H9 (cell line): ENCODE measurements at regions not wholly inside any gene's neighbourhood (a gene's known extent, or its start where the extent isn't known, plus 50 kb on each side); places are given as distances from the start of the nearest gene placed in this dataset.

ENCODE experiments used
- DNase-seq: peaks from one replicate; pipeline ENCODE4 v3.0.0-alpha.2; 2017
- H2AFZ ChIP-seq: one replicate; pipeline ENCODE4 v1.6.1; 2013; ENCODE audit warnings: mild to moderate bottlenecking, low read length, control low read depth, moderate library complexity
- H2AK5ac ChIP-seq: 2 replicates; pipeline ENCODE4 v1.6.1; 2013; ENCODE audit warnings: low read length, control low read depth, mixed read lengths; ENCODE audit not compliant: insufficient read length
- H2BK120ac ChIP-seq: one replicate; pipeline ENCODE4 v1.6.1; 2013; ENCODE audit warnings: low read depth, mild to moderate bottlenecking, low read length, control low read depth, inconsistent platforms; ENCODE audit not compliant: poor library complexity, severe bottlenecking
- H2BK12ac ChIP-seq: 2 replicates; pipeline ENCODE4 v1.6.1; 2013; ENCODE audit warnings: low read length, control low read depth, mixed read lengths, low read depth; ENCODE audit not compliant: insufficient read length
- H2BK15ac ChIP-seq: 2 replicates; pipeline ENCODE4 v1.6.1; 2013; ENCODE audit warnings: low read depth, low read length, control low read depth
- H2BK20ac ChIP-seq: one replicate; pipeline ENCODE4 v1.6.1; 2013; ENCODE audit warnings: low read depth, mild to moderate bottlenecking, low read length, control low read depth, inconsistent platforms; ENCODE audit not compliant: poor library complexity, severe bottlenecking
- H2BK5ac ChIP-seq: 2 replicates; pipeline ENCODE4 v1.6.1; 2013; ENCODE audit warnings: low read length, control low read depth, mixed read lengths; ENCODE audit not compliant: insufficient read length
- H3K14ac ChIP-seq: 2 replicates; pipeline ENCODE4 v1.6.1; 2013; ENCODE audit warnings: low read length, control low read depth; ENCODE audit not compliant: insufficient read depth
- H3K18ac ChIP-seq: 2 replicates; pipeline ENCODE4 v1.6.1; 2013; ENCODE audit warnings: low read depth, mild to moderate bottlenecking, mixed read lengths, low read length, control low read depth; ENCODE audit not compliant: insufficient read length
- H3K23ac ChIP-seq: 2 replicates; pipeline ENCODE4 v1.6.1; 2013; ENCODE audit warnings: low read length, control low read depth, mixed read lengths, low read depth; ENCODE audit not compliant: insufficient read length
- H3K23me2 ChIP-seq: 2 replicates; pipeline ENCODE4 v1.6.1; 2013; ENCODE audit warnings: low read depth, mild to moderate bottlenecking, mixed read lengths, low read length, control low read depth; ENCODE audit not compliant: insufficient read length, poor library complexity, severe bottlenecking
- H3K27ac ChIP-seq: 2 replicates; pipeline ENCODE4 v1.5.1; 2013; ENCODE audit warnings: low read length, control low read depth, mixed read lengths, low read depth; ENCODE audit not compliant: insufficient read length
- H3K27me3 ChIP-seq: 2 replicates; pipeline ENCODE4 v1.6.1; 2013; ENCODE audit warnings: low read length, control low read depth, inconsistent platforms; ENCODE audit not compliant: insufficient read depth
- H3K4ac ChIP-seq: 2 replicates; pipeline ENCODE4 v1.6.1; 2013; ENCODE audit warnings: low read depth, mild to moderate bottlenecking, control low read depth, inconsistent platforms, low read length, moderate library complexity
- H3K4me1 ChIP-seq: 2 replicates; pipeline ENCODE4 v1.6.1; 2013; ENCODE audit warnings: low read length, control low read depth, inconsistent platforms; ENCODE audit not compliant: insufficient read depth
- H3K4me2 ChIP-seq: 2 replicates; pipeline ENCODE4 v1.6.1; 2013; ENCODE audit warnings: low read length, control low read depth, mixed read lengths; ENCODE audit not compliant: insufficient read length, insufficient read depth
- H3K56ac ChIP-seq: 2 replicates; pipeline ENCODE4 v1.6.1; 2013; ENCODE audit warnings: low read depth, mild to moderate bottlenecking, mixed read lengths, low read length, control low read depth; ENCODE audit not compliant: insufficient read length
- H3K79me1 ChIP-seq: 2 replicates; pipeline ENCODE4 v1.6.1; 2013; ENCODE audit warnings: low read depth, mild to moderate bottlenecking, moderate library complexity, low read length, control low read depth, inconsistent platforms; ENCODE audit not compliant: insufficient read depth, poor library complexity, severe bottlenecking
- H3K79me2 ChIP-seq: 2 replicates; pipeline ENCODE4 v1.6.1; 2013; ENCODE audit warnings: low read length, control low read depth, inconsistent platforms; ENCODE audit not compliant: insufficient read depth
- H3K9ac ChIP-seq: 2 replicates; pipeline ENCODE4 v1.6.1; 2013; ENCODE audit warnings: low read length, control low read depth, mixed read lengths; ENCODE audit not compliant: insufficient read length; ENCODE audit errors: extremely low read depth
- H3K9me3 ChIP-seq: one replicate; pipeline ENCODE4 v1.6.1; 2013; ENCODE audit warnings: low read depth, low read length, inconsistent platforms; ENCODE audit not compliant: control insufficient read depth
- H3T11ph ChIP-seq: one replicate; pipeline ENCODE4 v1.6.1; 2013; ENCODE audit warnings: mild to moderate bottlenecking, low read length, control low read depth, inconsistent platforms
- H4K20me1 ChIP-seq: one replicate; pipeline ENCODE4 v1.6.1; 2013; ENCODE audit not compliant: control insufficient read depth, insufficient read length, insufficient read depth
- H4K5ac ChIP-seq: 2 replicates; pipeline ENCODE4 v1.6.1; 2013; ENCODE audit warnings: low read depth, mild to moderate bottlenecking, mixed read lengths, low read length, control low read depth; ENCODE audit not compliant: insufficient read length
- H4K8ac ChIP-seq: replicated peaks from 2 replicates; pipeline ENCODE4 v1.6.1; 2013; ENCODE audit warnings: low read length, control low read depth, mixed read lengths, low read depth; ENCODE audit not compliant: insufficient read length
- H4K91ac ChIP-seq: 2 replicates; pipeline ENCODE4 v1.6.1; 2013; ENCODE audit warnings: low read depth, mild to moderate bottlenecking, moderate library complexity, mixed read lengths, low read length, control low read depth; ENCODE audit not compliant: insufficient read length
- H3K27ac Mint-ChIP-seq, 3 experiments: 2 replicates in 2 of 3; 3 replicates in 1 of 3; pipeline ENCODE4 v1.8.0; 2020 to 2021; ENCODE audit warnings: mixed read lengths in 3 of 3, mild to moderate bottlenecking in 1 of 3, moderate library complexity in 1 of 3
- H3K27me3 Mint-ChIP-seq: 2 replicates; pipeline ENCODE4 v1.8.0; 2021; ENCODE audit warnings: low read depth, mild to moderate bottlenecking, moderate library complexity, mixed read lengths
- H3K36me3 Mint-ChIP-seq, 3 experiments: 2 replicates in 2 of 3; 3 replicates in 1 of 3; pipeline ENCODE4 v1.8.0; 2020 to 2021; ENCODE audit warnings: low read depth in 3 of 3, mixed read lengths in 3 of 3; ENCODE audit not compliant: insufficient read depth in 1 of 3
- H3K4me1 Mint-ChIP-seq, 2 experiments: 2 replicates each; pipeline ENCODE4 v1.8.0; 2020; ENCODE audit warnings: mixed read lengths in 2 of 2
- H3K4me3 Mint-ChIP-seq, 2 experiments: 2 replicates in 1 of 2; 3 replicates in 1 of 2; pipeline ENCODE4 v1.8.0; 2020 to 2021; ENCODE audit warnings: mild to moderate bottlenecking in 2 of 2, mixed read lengths in 2 of 2, moderate library complexity in 1 of 2
- H3K9me3 Mint-ChIP-seq, 2 experiments: 2 replicates in 1 of 2; 3 replicates in 1 of 2; pipeline ENCODE4 v1.8.0; 2020; ENCODE audit warnings: mild to moderate bottlenecking in 2 of 2, mixed read lengths in 2 of 2, moderate library complexity in 1 of 2
- CTCF ChIP-seq: fragments of 200-600 bp; sonication (generic); conservative IDR thresholded peaks from 3 replicates; pipeline ENCODE4 v1.8.0; 2021; ENCODE audit warnings: antibody characterized with exemption, mild to moderate bottlenecking
- WGBS: extraction: QIAGEN DNeasy Blood & Tissue Kit; methylation state at CpG from one replicate; pipeline ENCODE4 v1.1.7; 2013; ENCODE audit warnings: missing lambda C conversion rate, low lambda C conversion rate, mixed read lengths; ENCODE audit not compliant: insufficient read length; ENCODE audit errors: extremely low coverage; 5-methylcytosine and 5-hydroxymethylcytosine counted together

GRCh38 chr3:132880986-132881385, 157.2 kb upstream of the TMEM108 start:
- Histone ChIP-seq H3K4me1 (no peaks in the 10 kb centered on the region), H3T11ph (no peak overlapping the region), H3K4ac (no peak overlapping the region), H2BK120ac (no peak overlapping the region), H3K9ac (no peak overlapping the region), H4K91ac (no peak overlapping the region), H2BK15ac (no peak overlapping the region), H3K27me3 (no peaks in the 10 kb centered on the region; the same call in 1 of the 2 replicates), H3K79me2 (no peaks in the 10 kb centered on the region), H3K27ac (no peak overlapping the region), H4K20me1 (no peaks in the 10 kb centered on the region), H4K8ac (no peak overlapping the region), H3K23me2 (no peaks in the 10 kb centered on the region), H3K4me2 (no peak overlapping the region), H3K79me1 (no peaks in the 10 kb centered on the region), H2BK5ac (no peak overlapping the region), H2AFZ (no peak overlapping the region), H3K23ac (no peak overlapping the region), H3K14ac (no peak overlapping the region), H2AK5ac (no peak overlapping the region), H3K18ac (no peak overlapping the region), H2BK12ac (no peak overlapping the region), H2BK20ac (no peak overlapping the region), H3K56ac (no peak overlapping the region), H4K5ac (no peak overlapping the region), H3K9me3 (no peaks in the 10 kb centered on the region)
- TF ChIP-seq CTCF: no peak
- Mint-ChIP-seq H3K4me1 (peaks cover 2 to 10% of the 10 kb centered on the region in 2 experiments; a peak in 3 of 4 replicates), H3K27me3 (peaks cover 49% of the 10 kb centered on the region), H3K27ac (no peak overlapping the region), H3K36me3 (no peaks in the 10 kb centered on the region; a peak in 1 of 7 replicates), H3K4me3 (no peak overlapping the region), H3K9me3 (peaks cover 0 to 4% of the 10 kb centered on the region in 2 experiments; a peak in 1 of 5 replicates)
- WGBS: no CpG with 5 or more reads among the region's 1 CpG
- no peak for DNase-seq
